ENCODE measurements at regions not wholly inside any gene's neighbourhood (a gene's known extent, or its start where the extent isn't known, plus 50 kb on each side); places are given as distances from the start of the nearest gene placed in this dataset.

DNA sequence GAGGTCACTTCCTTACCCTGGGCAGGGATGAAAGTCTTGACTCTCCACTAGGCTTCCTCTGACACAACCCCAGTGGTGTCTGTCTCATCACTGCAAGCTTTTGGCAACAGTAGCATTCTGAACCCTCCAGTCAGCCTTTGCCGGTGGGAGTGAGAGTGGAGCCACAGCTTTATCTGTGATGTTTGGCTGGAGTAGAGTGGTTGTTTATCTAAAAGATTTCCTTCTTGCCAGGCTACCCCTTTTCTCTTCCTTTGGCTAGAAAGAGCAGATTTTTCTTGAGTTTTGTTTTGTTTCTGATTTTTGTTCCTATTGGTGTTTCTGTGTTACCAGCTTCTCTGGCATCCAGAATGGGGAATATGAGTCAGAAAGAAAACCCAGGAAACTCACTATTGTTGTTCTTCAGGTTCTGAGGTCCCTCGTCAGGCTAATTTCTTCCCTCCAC lies 98.9 kb upstream of the KIF5B start:
- ChIA-PET CTCF (ENCODE audit: unreplicated experiment) (no interaction called here), POLR2A (interaction anchor here (0.5 kb wide), 1 partner anchor 51 kb away, joined by 3 read pairs; no protein-coding TSS in a partner anchor)
- H3K4me2 ChIP-seq (ENCODE audit: low read length): no peak overlapping the region
- no peaks in the 10 kb centered on the region for H3K9me2 ChIP-seq (ENCODE audit: insufficient read depth, low read length)
- DNase-seq (ENCODE audit: low spot score): no peak
- no peaks in the 10 kb centered on the region for H3K36me3 ChIP-seq (ENCODE audit: insufficient read depth, low read length)
- H3K9me3 ChIP-seq (ENCODE audit: low read length): no peaks in the 10 kb centered on the region
- no peak overlapping the region for H3K4me3 ChIP-seq (ENCODE audit: low read depth, low read length, poor library complexity, severe bottlenecking)
- H2AFZ ChIP-seq (ENCODE audit: low read length): no peak overlapping the region
- BruUV-seq (replicated peaks): no TSS peak
- intact Hi-C loops (cut with micrococcal nuclease; ENCODE audit: unreplicated experiment): no loop called here
- H3K79me2 ChIP-seq (ENCODE audit: insufficient read depth, low read depth, low read length): no peaks in the 10 kb centered on the region
- H4K20me1 ChIP-seq (ENCODE audit: insufficient read depth, low read length): no peaks in the 10 kb centered on the region
- H3K27ac ChIP-seq (ENCODE audit: low read depth, low read length, poor library complexity, severe bottlenecking): no peak overlapping the region
- TF ChIP-seq EZH2phosphoT487 (IDR thresholded peaks at IDR 0.05; ENCODE audit: borderline replicate concordance, low read depth, low read length): no peak
- TF ChIP-seq, protein P1, sequence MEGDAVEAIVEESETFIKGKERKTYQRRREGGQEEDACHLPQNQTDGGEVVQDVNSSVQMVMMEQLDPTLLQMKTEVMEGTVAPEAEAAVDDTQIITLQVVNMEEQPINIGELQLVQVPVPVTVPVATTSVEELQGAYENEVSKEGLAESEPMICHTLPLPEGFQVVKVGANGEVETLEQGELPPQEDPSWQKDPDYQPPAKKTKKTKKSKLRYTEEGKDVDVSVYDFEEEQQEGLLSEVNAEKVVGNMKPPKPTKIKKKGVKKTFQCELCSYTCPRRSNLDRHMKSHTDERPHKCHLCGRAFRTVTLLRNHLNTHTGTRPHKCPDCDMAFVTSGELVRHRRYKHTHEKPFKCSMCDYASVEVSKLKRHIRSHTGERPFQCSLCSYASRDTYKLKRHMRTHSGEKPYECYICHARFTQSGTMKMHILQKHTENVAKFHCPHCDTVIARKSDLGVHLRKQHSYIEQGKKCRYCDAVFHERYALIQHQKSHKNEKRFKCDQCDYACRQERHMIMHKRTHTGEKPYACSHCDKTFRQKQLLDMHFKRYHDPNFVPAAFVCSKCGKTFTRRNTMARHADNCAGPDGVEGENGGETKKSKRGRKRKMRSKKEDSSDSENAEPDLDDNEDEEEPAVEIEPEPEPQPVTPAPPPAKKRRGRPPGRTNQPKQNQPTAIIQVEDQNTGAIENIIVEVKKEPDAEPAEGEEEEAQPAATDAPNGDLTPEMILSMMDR (conservative IDR thresholded peaks at IDR 0.05; ENCODE audit: low read length): no peak
- H3K4me1 ChIP-seq (ENCODE audit: insufficient read depth, low read length, poor library complexity, severe bottlenecking): no peaks in the 10 kb centered on the region

DNA sequence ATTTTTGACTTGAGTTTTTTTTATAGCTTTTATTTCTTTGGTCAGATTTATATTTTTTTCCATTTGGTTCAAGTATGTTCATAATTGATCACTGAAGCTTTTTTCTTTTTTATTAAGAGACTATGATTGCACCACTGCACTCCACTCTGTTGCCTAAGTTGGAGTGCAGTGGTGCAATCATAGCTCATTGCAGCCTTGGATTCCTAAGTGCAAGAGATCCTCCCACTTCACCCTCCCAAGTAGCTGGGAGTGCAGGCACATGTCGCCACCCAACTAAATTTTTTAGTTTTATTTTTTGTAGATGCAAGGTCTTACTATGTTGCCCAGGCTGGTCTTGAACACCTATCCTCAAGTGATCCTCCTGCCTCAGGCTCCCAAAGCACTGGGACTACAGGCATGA lies 97.7 kb upstream of the KIF5B start:
- TF ChIP-seq, protein P1 (conservative IDR thresholded peaks at IDR 0.05; ENCODE audit: low read length): no peak
- TF ChIP-seq EZH2phosphoT487 (IDR thresholded peaks at IDR 0.05; ENCODE audit: borderline replicate concordance, low read depth, low read length): no peak
- Histone ChIP-seq H3K9me3 (ENCODE audit: low read length) (no peaks in the 10 kb centered on the region), H4K20me1 (ENCODE audit: insufficient read depth, low read length) (no peaks in the 10 kb centered on the region), H3K4me2 (ENCODE audit: low read length) (no peak overlapping the region), H3K4me3 (ENCODE audit: low read depth, low read length, poor library complexity, severe bottlenecking) (no peak overlapping the region), H3K4me1 (ENCODE audit: insufficient read depth, low read length, poor library complexity, severe bottlenecking) (no peaks in the 10 kb centered on the region), H2AFZ (ENCODE audit: low read length) (no peak overlapping the region), H3K36me3 (ENCODE audit: insufficient read depth, low read length) (no peaks in the 10 kb centered on the region), H3K27ac (ENCODE audit: low read depth, low read length, poor library complexity, severe bottlenecking) (no peak overlapping the region), H3K79me2 (ENCODE audit: insufficient read depth, low read depth, low read length) (no peaks in the 10 kb centered on the region), H3K9me2 (ENCODE audit: insufficient read depth, low read length) (no peaks in the 10 kb centered on the region)
- intact Hi-C loops (cut with micrococcal nuclease; ENCODE audit: unreplicated experiment): no loop called here
- POLR2A ChIA-PET: no interaction called here
- no TSS peak for BruUV-seq (replicated peaks)
- DNase-seq (ENCODE audit: low spot score): no peak
- CTCF ChIA-PET (ENCODE audit: unreplicated experiment): no interaction called here

DNA sequence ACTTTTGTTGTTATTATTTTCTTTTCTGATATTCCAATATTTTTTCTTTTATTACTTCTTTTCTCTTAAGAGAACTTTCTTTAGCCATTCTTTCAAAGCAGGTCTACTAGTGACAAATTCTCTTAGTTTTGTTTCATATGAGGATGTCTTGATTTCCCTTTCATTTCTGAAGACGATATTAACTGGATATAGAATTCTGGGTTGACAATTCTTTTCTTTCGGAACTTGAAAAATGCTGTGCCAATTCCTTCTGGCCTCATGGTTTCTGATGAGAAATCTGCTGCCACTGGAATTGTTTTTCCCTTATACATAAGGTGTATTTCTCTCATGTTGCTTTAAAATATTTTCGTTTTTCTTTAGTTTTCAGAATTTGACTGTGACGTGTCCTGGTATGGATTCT lies 97.0 kb upstream of the KIF5B start:
- CTCF ChIA-PET (ENCODE audit: unreplicated experiment): no interaction called here
- Histone ChIP-seq H3K4me2 (ENCODE audit: low read length) (no peak overlapping the region), H3K27ac (ENCODE audit: low read depth, low read length, poor library complexity, severe bottlenecking) (no peak overlapping the region), H3K4me3 (ENCODE audit: low read depth, low read length, poor library complexity, severe bottlenecking) (no peak overlapping the region), H2AFZ (ENCODE audit: low read length) (no peak overlapping the region), H3K36me3 (ENCODE audit: insufficient read depth, low read length) (no peaks in the 10 kb centered on the region), H3K9me3 (ENCODE audit: low read length) (no peaks in the 10 kb centered on the region), H4K20me1 (ENCODE audit: insufficient read depth, low read length) (no peaks in the 10 kb centered on the region), H3K4me1 (ENCODE audit: insufficient read depth, low read length, poor library complexity, severe bottlenecking) (no peaks in the 10 kb centered on the region), H3K79me2 (ENCODE audit: insufficient read depth, low read depth, low read length) (no peaks in the 10 kb centered on the region), H3K9me2 (ENCODE audit: insufficient read depth, low read length) (no peaks in the 10 kb centered on the region)
- intact Hi-C loops (cut with micrococcal nuclease; ENCODE audit: unreplicated experiment): no loop called here
- no peak for TF ChIP-seq EZH2phosphoT487 (IDR thresholded peaks at IDR 0.05; ENCODE audit: borderline replicate concordance, low read depth, low read length)
- TF ChIP-seq, protein P1 (conservative IDR thresholded peaks at IDR 0.05; ENCODE audit: low read length): no peak
- no peak for DNase-seq (ENCODE audit: low spot score)
- BruUV-seq (replicated peaks): no TSS peak
- POLR2A ChIA-PET: no interaction called here

Measured in OCI-LY7 (cell line).